ENCODE measurements at regions not wholly inside any gene's neighbourhood (a gene's known extent, or its start where the extent isn't known, plus 50 kb on each side); places are given as distances from the start of the nearest gene placed in this dataset.
A peak's percentile ranks its signal among the peaks of the same experiment; 100 is the strongest.

DNA sequence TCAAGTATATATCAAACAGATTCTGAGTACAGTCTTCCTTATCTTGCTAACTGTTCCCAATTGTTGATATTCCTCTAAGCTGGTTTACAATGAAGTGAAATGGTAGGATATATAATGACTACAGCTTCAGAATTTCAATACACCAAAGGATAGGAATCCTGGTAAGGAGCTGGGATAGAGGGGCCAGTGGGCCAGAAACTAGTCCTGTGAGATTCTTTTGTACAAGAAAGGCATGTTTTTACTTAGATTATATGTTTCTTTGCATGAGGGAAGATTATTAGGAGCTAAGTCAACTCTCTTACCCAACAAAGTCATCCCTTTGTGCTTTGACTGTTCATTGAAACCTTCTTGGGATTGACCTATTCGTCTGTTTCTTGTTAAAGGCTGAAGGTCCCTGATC is 435.7 kb downstream of the PLK2 start:
- Histone ChIP-seq H3K4me2 (ENCODE audit: insufficient read depth, low read length, poor library complexity, severe bottlenecking) (no peak overlapping the region), H4K8ac (ENCODE audit: low read depth, low read length) (no peak overlapping the region), H2BK12ac (ENCODE audit: low read length) (no peak overlapping the region), H3K4me3 (ENCODE audit: low read length in 2 of 2) (no peak overlapping the region), H2AFZ (ENCODE audit: low read length) (no peak overlapping the region), H3K23ac (ENCODE audit: low read depth, low read length, poor library complexity) (no peak overlapping the region), H3K36me3 (replicated peaks in 1 of 2; ENCODE audit: control insufficient read depth in 2 of 2, insufficient read depth in 2 of 2, low read length in 2 of 2) (no peaks in the 10 kb centered on the region), H3K27ac (replicated peaks; ENCODE audit: low read length) (no peak overlapping the region), H2BK15ac (ENCODE audit: low read length) (no peak overlapping the region), H3K9ac (ENCODE audit: low read depth, low read length, poor library complexity) (no peak overlapping the region), H3K27me3 (ENCODE audit: control insufficient read depth in 3 of 3, insufficient read depth in 3 of 3, low read depth in 1 of 3, low read length in 3 of 3) (no peaks in the 10 kb centered on the region), H3K79me1 (ENCODE audit: low read depth, low read length) (no peaks in the 10 kb centered on the region), H3K9me3 (replicated peaks in 1 of 2; ENCODE audit: control insufficient read depth in 2 of 2, insufficient read depth in 1 of 2, low read depth in 1 of 2, low read length in 2 of 2) (no peaks in the 10 kb centered on the region), H2BK5ac (ENCODE audit: low read length) (no peak overlapping the region), H3K4ac (ENCODE audit: low read length) (no peak overlapping the region), H2BK120ac (ENCODE audit: low read depth, low read length) (no peak overlapping the region), H2AK5ac (ENCODE audit: low read depth, low read length) (no peak overlapping the region), H3K18ac (ENCODE audit: low read length) (no peak overlapping the region), H3K4me1 (ENCODE audit: control insufficient read depth in 2 of 2, insufficient read depth in 1 of 2, low read depth in 1 of 2, low read length in 2 of 2) (no peaks in the 10 kb centered on the region), H3K14ac (ENCODE audit: low read length) (no peak overlapping the region), H4K91ac (ENCODE audit: low read depth, low read length, poor library complexity) (no peak overlapping the region)
- no CpG with 5 or more reads among the region's 1 CpG for WGBS, 2 donors (ENCODE audit: extremely low coverage in 2 of 2, insufficient read length in 2 of 2, insufficient replicate concordance in 1 of 2)
- no peak for DNase-seq (ENCODE audit: low spot score)

DNA sequence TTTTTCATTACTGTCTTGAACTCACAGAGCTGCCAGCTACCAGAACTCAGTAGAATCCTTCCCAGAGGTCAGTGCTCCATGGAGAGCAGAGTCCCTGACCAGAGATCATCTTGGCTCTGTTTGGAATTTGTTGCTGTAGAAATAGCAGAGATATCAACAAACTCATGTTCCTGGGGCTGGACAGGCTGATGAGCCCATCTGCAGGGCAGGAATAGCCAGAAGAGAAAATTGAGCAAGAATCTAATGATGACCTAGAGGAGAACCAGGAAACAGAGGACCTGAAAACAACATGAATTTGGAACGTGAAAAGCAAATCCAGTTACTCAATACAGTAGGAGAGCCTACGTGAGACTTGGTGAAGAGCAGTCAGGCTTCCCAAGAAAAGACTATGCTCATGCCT is 437.8 kb downstream of the PLK2 start:
- WGBS, 2 donors (ENCODE audit: extremely low coverage in 2 of 2, insufficient read length in 2 of 2, insufficient replicate concordance in 1 of 2), result no CpG with 5 or more reads among the region's 2 CpGs
- Histone ChIP-seq H2BK5ac (ENCODE audit: low read length) (no peak overlapping the region), H3K4me3 (ENCODE audit: low read length in 2 of 2) (no peak overlapping the region), H2BK12ac (ENCODE audit: low read length) (no peak overlapping the region), H3K18ac (ENCODE audit: low read length) (no peak overlapping the region), H3K79me1 (ENCODE audit: low read depth, low read length) (no peaks in the 10 kb centered on the region), H2BK15ac (ENCODE audit: low read length) (no peak overlapping the region), H2AK5ac (ENCODE audit: low read depth, low read length) (no peak overlapping the region), H3K36me3 (replicated peaks in 1 of 2; ENCODE audit: control insufficient read depth in 2 of 2, insufficient read depth in 2 of 2, low read length in 2 of 2) (no peaks in the 10 kb centered on the region), H3K23ac (ENCODE audit: low read depth, low read length, poor library complexity) (no peak overlapping the region), H2AFZ (ENCODE audit: low read length) (no peak overlapping the region), H3K9ac (ENCODE audit: low read depth, low read length, poor library complexity) (no peak overlapping the region), H4K8ac (ENCODE audit: low read depth, low read length) (no peak overlapping the region), H3K27me3 (ENCODE audit: control insufficient read depth in 3 of 3, insufficient read depth in 3 of 3, low read depth in 1 of 3, low read length in 3 of 3) (no peaks in the 10 kb centered on the region), H3K4me1 (ENCODE audit: control insufficient read depth in 2 of 2, insufficient read depth in 1 of 2, low read depth in 1 of 2, low read length in 2 of 2) (peaks cover 0 to 10% of the 10 kb centered on the region in 2 donors), H4K91ac (ENCODE audit: low read depth, low read length, poor library complexity) (no peak overlapping the region), H3K27ac (replicated peaks; ENCODE audit: low read length) (no peak overlapping the region), H2BK120ac (ENCODE audit: low read depth, low read length) (no peak overlapping the region), H3K14ac (ENCODE audit: low read length) (no peak overlapping the region), H3K4me2 (ENCODE audit: insufficient read depth, low read length, poor library complexity, severe bottlenecking) (no peak overlapping the region), H3K9me3 (replicated peaks in 1 of 2; ENCODE audit: control insufficient read depth in 2 of 2, insufficient read depth in 1 of 2, low read depth in 1 of 2, low read length in 2 of 2) (no peaks in the 10 kb centered on the region), H3K4ac (ENCODE audit: low read length) (no peak overlapping the region)
- DNase-seq (ENCODE audit: low spot score), result no peak

DNA sequence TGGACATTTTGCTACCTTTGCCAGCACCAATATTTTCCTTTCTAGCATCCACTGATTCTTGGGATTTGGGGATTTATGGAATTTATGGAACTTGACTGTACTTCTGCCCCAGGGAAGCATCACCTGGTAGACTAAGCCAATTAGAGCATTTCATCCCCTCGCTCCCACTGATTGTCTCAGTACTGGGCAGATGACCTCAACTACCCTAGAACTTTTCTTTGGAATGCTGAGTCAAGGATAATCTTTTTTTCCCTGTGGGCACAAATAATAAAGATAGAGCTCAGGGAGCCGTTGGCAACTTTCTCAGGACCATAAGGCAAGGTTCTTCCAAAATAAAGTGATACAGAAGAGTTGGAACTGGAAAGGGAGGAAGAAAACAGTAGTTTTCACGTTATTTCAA is 438.4 kb downstream of the PLK2 start:
- Histone ChIP-seq H3K36me3 (replicated peaks in 1 of 2; ENCODE audit: control insufficient read depth in 2 of 2, insufficient read depth in 2 of 2, low read length in 2 of 2) (no peaks in the 10 kb centered on the region), H2BK120ac (ENCODE audit: low read depth, low read length) (no peak overlapping the region), H2AFZ (ENCODE audit: low read length) (no peak overlapping the region), H3K9me3 (replicated peaks in 1 of 2; ENCODE audit: control insufficient read depth in 2 of 2, insufficient read depth in 1 of 2, low read depth in 1 of 2, low read length in 2 of 2) (no peaks in the 10 kb centered on the region), H3K23ac (ENCODE audit: low read depth, low read length, poor library complexity) (no peak overlapping the region), H3K27me3 (ENCODE audit: control insufficient read depth in 3 of 3, insufficient read depth in 3 of 3, low read depth in 1 of 3, low read length in 3 of 3) (no peaks in the 10 kb centered on the region), H3K9ac (ENCODE audit: low read depth, low read length, poor library complexity) (no peak overlapping the region), H3K4ac (ENCODE audit: low read length) (no peak overlapping the region), H3K27ac (replicated peaks; ENCODE audit: low read length) (no peak overlapping the region), H3K79me1 (ENCODE audit: low read depth, low read length) (no peaks in the 10 kb centered on the region), H2BK15ac (ENCODE audit: low read length) (no peak overlapping the region), H4K8ac (ENCODE audit: low read depth, low read length) (no peak overlapping the region), H3K4me1 (ENCODE audit: control insufficient read depth in 2 of 2, insufficient read depth in 1 of 2, low read depth in 1 of 2, low read length in 2 of 2) (peaks cover 2 to 15% of the 10 kb centered on the region in 2 donors), H3K4me2 (ENCODE audit: insufficient read depth, low read length, poor library complexity, severe bottlenecking) (no peak overlapping the region), H2BK5ac (ENCODE audit: low read length) (no peak overlapping the region), H3K4me3 (ENCODE audit: low read length in 2 of 2) (no peak overlapping the region), H4K91ac (ENCODE audit: low read depth, low read length, poor library complexity) (no peak overlapping the region), H2BK12ac (ENCODE audit: low read length) (no peak overlapping the region), H3K14ac (ENCODE audit: low read length) (no peak overlapping the region), H3K18ac (ENCODE audit: low read length) (no peak overlapping the region), H2AK5ac (ENCODE audit: low read depth, low read length) (no peak overlapping the region)
- WGBS, 2 donors (ENCODE audit: extremely low coverage in 2 of 2, insufficient read length in 2 of 2, insufficient replicate concordance in 1 of 2), result no CpG with 5 or more reads among the region's 3 CpGs
- DNase-seq (ENCODE audit: low spot score), result no peak

DNA sequence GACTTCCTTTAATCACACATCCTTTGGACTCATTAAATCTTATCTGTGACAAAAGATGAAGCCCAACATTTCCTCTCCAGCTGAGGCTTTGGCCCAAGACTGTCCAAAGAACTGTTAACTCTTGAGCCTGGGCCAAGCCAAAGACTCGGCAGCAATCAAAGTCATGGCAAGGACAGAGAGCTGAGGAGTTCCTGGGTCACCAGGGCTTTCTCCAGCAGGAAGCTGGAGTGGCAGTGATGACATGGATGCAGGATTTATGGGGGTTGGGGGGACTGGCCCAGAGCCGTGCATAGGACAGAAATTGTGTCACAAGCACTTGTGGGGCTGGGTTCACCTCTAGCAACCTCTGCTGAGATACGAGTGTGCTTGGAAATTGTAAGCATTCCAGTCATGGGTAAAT is 440.3 kb downstream of the PLK2 start:
- Histone ChIP-seq H2BK5ac (ENCODE audit: low read length) (no peak overlapping the region), H3K4ac (ENCODE audit: low read length) (no peak overlapping the region), H3K14ac (ENCODE audit: low read length) (no peak overlapping the region), H3K79me1 (ENCODE audit: low read depth, low read length) (no peaks in the 10 kb centered on the region), H3K4me3 (ENCODE audit: low read length in 2 of 2) (no peak overlapping the region), H3K4me1 (ENCODE audit: control insufficient read depth in 2 of 2, insufficient read depth in 1 of 2, low read depth in 1 of 2, low read length in 2 of 2) (peaks cover 3 to 21% of the 10 kb centered on the region in 2 donors), H4K8ac (ENCODE audit: low read depth, low read length) (no peak overlapping the region), H3K9me3 (replicated peaks in 1 of 2; ENCODE audit: control insufficient read depth in 2 of 2, insufficient read depth in 1 of 2, low read depth in 1 of 2, low read length in 2 of 2) (no peaks in the 10 kb centered on the region), H3K18ac (ENCODE audit: low read length) (peak overlapping the region; percentile 70), H2BK120ac (ENCODE audit: low read depth, low read length) (no peak overlapping the region), H2BK12ac (ENCODE audit: low read length) (peak overlapping the region; percentile 65), H4K91ac (ENCODE audit: low read depth, low read length, poor library complexity) (no peak overlapping the region), H3K23ac (ENCODE audit: low read depth, low read length, poor library complexity) (no peak overlapping the region), H3K27me3 (ENCODE audit: control insufficient read depth in 3 of 3, insufficient read depth in 3 of 3, low read depth in 1 of 3, low read length in 3 of 3) (no peaks in the 10 kb centered on the region), H2AFZ (ENCODE audit: low read length) (peak overlapping the region; percentile 27), H2BK15ac (ENCODE audit: low read length) (no peak overlapping the region), H3K36me3 (replicated peaks in 1 of 2; ENCODE audit: control insufficient read depth in 2 of 2, insufficient read depth in 2 of 2, low read length in 2 of 2) (no peaks in the 10 kb centered on the region), H3K9ac (ENCODE audit: low read depth, low read length, poor library complexity) (no peak overlapping the region), H3K27ac (replicated peaks; ENCODE audit: low read length) (no peak overlapping the region), H3K4me2 (ENCODE audit: insufficient read depth, low read length, poor library complexity, severe bottlenecking) (no peak overlapping the region), H2AK5ac (ENCODE audit: low read depth, low read length) (no peak overlapping the region)
- DNase-seq (ENCODE audit: low spot score), result no peak
- no CpG with 5 or more reads among the region's 3 CpGs for WGBS, 2 donors (ENCODE audit: extremely low coverage in 2 of 2, insufficient read length in 2 of 2, insufficient replicate concordance in 1 of 2)

Measured in neuronal stem cell (in vitro differentiated cells).